ENCODE measurements at regions not wholly inside any gene's neighbourhood (a gene's known extent, or its start where the extent isn't known, plus 50 kb on each side); places are given as distances from the start of the nearest gene placed in this dataset.

- H3K27ac Mint-ChIP-seq, result peak overlapping the region; percentile 99
- no peak for DNase-seq (ENCODE audit: low spot score)
- H3K4me1 Mint-ChIP-seq (ENCODE audit: low read depth), result peaks cover 60% of the 10 kb centered on the region
- peaks cover 42% of the 10 kb centered on the region for H3K36me3 Mint-ChIP-seq (ENCODE audit: low read depth)
- peaks cover 2% of the 10 kb centered on the region for H3K27me3 Mint-ChIP-seq (ENCODE audit: insufficient read depth)
- intact Hi-C loops (cut with micrococcal nuclease), result no loop called here
- H3K4me3 Mint-ChIP-seq, result peak overlapping the region; percentile 92
- peaks cover 6% of the 10 kb centered on the region for H3K9me3 Mint-ChIP-seq
Observed at GRCh38 chr15:31482122-31482922, 155.7 kb downstream of the KLF13 start.

GRCh38 chr15:31483053-31483985, 156.7 kb downstream of the KLF13 start:
- peaks cover 2% of the 10 kb centered on the region for H3K27me3 Mint-ChIP-seq (ENCODE audit: insufficient read depth)

GRCh38 chr15:31483986-31484951, 157.6 kb downstream of the KLF13 start:
- peaks cover 26% of the 10 kb centered on the region for H3K36me3 Mint-ChIP-seq (ENCODE audit: low read depth)
- intact Hi-C loops (cut with micrococcal nuclease), result loop anchor here (1.0 kb wide), 4 partner anchors 11 to 119 kb away; no protein-coding TSS in a partner anchor
- peak overlapping the region; percentile 90 for H3K27ac Mint-ChIP-seq
- peaks cover 74% of the 10 kb centered on the region for H3K4me1 Mint-ChIP-seq (ENCODE audit: low read depth)
- peaks cover 2% of the 10 kb centered on the region for H3K27me3 Mint-ChIP-seq (ENCODE audit: insufficient read depth)
- H3K4me3 Mint-ChIP-seq, result peak overlapping the region; percentile 90
- no peaks in the 10 kb centered on the region for H3K9me3 Mint-ChIP-seq
- DNase-seq (ENCODE audit: low spot score), result no peak

More at GRCh38 chr15:31483053-31483985, 156.7 kb downstream of the KLF13 start:
- no peaks in the 10 kb centered on the region for H3K9me3 Mint-ChIP-seq
- peaks cover 64% of the 10 kb centered on the region for H3K4me1 Mint-ChIP-seq (ENCODE audit: low read depth)
- peak; percentile 42 for DNase-seq (ENCODE audit: low spot score)
- H3K36me3 Mint-ChIP-seq (ENCODE audit: low read depth), result peaks cover 36% of the 10 kb centered on the region
- H3K4me3 Mint-ChIP-seq, result peak overlapping the region; percentile 92
- intact Hi-C loops (cut with micrococcal nuclease), result loop anchor here (1.0 kb wide), 4 partner anchors 10 to 118 kb away; no protein-coding TSS in a partner anchor
- H3K27ac Mint-ChIP-seq, result peak overlapping the region; percentile 99

GRCh38 chr15:31484986-31485385, 158.4 kb downstream of the KLF13 start:
- Mint-ChIP-seq H3K27ac (peak overlapping the region; percentile 90), H3K36me3 (ENCODE audit: low read depth) (peaks cover 25% of the 10 kb centered on the region), H3K9me3 (no peaks in the 10 kb centered on the region), H3K27me3 (ENCODE audit: insufficient read depth) (peaks cover 2% of the 10 kb centered on the region), H3K4me3 (peak overlapping the region; percentile 90), H3K4me1 (ENCODE audit: low read depth) (peaks cover 81% of the 10 kb centered on the region)
- intact Hi-C loops (cut with micrococcal nuclease), result loop anchor here (5.0 kb wide), 1 partner anchor 283 kb away; no protein-coding TSS in a partner anchor
- no peak for DNase-seq (ENCODE audit: low spot score)

- H3K4me3 Mint-ChIP-seq, result peak overlapping the region; percentile 90
- peaks cover 83% of the 10 kb centered on the region for H3K4me1 Mint-ChIP-seq (ENCODE audit: low read depth)
- peak overlapping the region; percentile 29 for H3K27ac Mint-ChIP-seq
- H3K27me3 Mint-ChIP-seq (ENCODE audit: insufficient read depth), result peaks cover 2% of the 10 kb centered on the region
- DNase-seq (ENCODE audit: low spot score), result no peak
- peaks cover 28% of the 10 kb centered on the region for H3K36me3 Mint-ChIP-seq (ENCODE audit: low read depth)
- H3K9me3 Mint-ChIP-seq, result no peaks in the 10 kb centered on the region
- intact Hi-C loops (cut with micrococcal nuclease), result loop anchor here (5.0 kb wide), 1 partner anchor 283 kb away; no protein-coding TSS in a partner anchor
Observed at GRCh38 chr15:31485431-31485830, 158.8 kb downstream of the KLF13 start.

- peaks cover 83% of the 10 kb centered on the region for H3K4me1 Mint-ChIP-seq (ENCODE audit: low read depth)
- no peak for DNase-seq (ENCODE audit: low spot score)
- H3K4me3 Mint-ChIP-seq, result peak overlapping the region; percentile 90
- peak overlapping the region; percentile 59 for H3K27ac Mint-ChIP-seq
- H3K27me3 Mint-ChIP-seq (ENCODE audit: insufficient read depth), result peaks cover 2% of the 10 kb centered on the region
- peaks cover 4% of the 10 kb centered on the region for H3K9me3 Mint-ChIP-seq
- H3K36me3 Mint-ChIP-seq (ENCODE audit: low read depth), result peaks cover 24% of the 10 kb centered on the region
- intact Hi-C loops (cut with micrococcal nuclease), result loop anchor here (5.0 kb wide), 1 partner anchor 284 kb away; no protein-coding TSS in a partner anchor
Observed at GRCh38 chr15:31485911-31486461, 159.4 kb downstream of the KLF13 start.

- Mint-ChIP-seq H3K4me1 (ENCODE audit: low read depth) (peaks cover 83% of the 10 kb centered on the region), H3K27me3 (ENCODE audit: insufficient read depth) (peaks cover 2% of the 10 kb centered on the region), H3K27ac (peak overlapping the region; percentile 59), H3K4me3 (peak overlapping the region; percentile 30), H3K9me3 (peaks cover 9% of the 10 kb centered on the region), H3K36me3 (ENCODE audit: low read depth) (peaks cover 24% of the 10 kb centered on the region)
- no peak for DNase-seq (ENCODE audit: low spot score)
- intact Hi-C loops (cut with micrococcal nuclease), result loop anchor here (5.0 kb wide), 1 partner anchor 284 kb away; no protein-coding TSS in a partner anchor
Observed at GRCh38 chr15:31486506-31486905, 159.9 kb downstream of the KLF13 start.

GRCh38 chr15:31486906-31487695, 160.5 kb downstream of the KLF13 start:
- intact Hi-C loops (cut with micrococcal nuclease), result loop anchor here (5.0 kb wide), 1 partner anchor 285 kb away; no protein-coding TSS in a partner anchor

GRCh38 chr15:31487811-31488436, 161.3 kb downstream of the KLF13 start:
- intact Hi-C loops (cut with micrococcal nuclease), result loop anchor here (1.0 to 5.0 kb wide), 10 partner anchors 15 to 286 kb away; partner anchors contain the start of gene KLF13
- H3K36me3 Mint-ChIP-seq (ENCODE audit: low read depth), result peaks cover 22% of the 10 kb centered on the region
- peak overlapping the region; percentile 76 for H3K27ac Mint-ChIP-seq
- peaks cover 1% of the 10 kb centered on the region for H3K27me3 Mint-ChIP-seq (ENCODE audit: insufficient read depth)
- peak; percentile 28 for DNase-seq (ENCODE audit: low spot score)
- H3K4me1 Mint-ChIP-seq (ENCODE audit: low read depth), result peaks cover 76% of the 10 kb centered on the region
- H3K4me3 Mint-ChIP-seq, result peak overlapping the region; percentile 40
- H3K9me3 Mint-ChIP-seq, result peaks cover 20% of the 10 kb centered on the region

More at GRCh38 chr15:31486906-31487695, 160.5 kb downstream of the KLF13 start:
- Mint-ChIP-seq H3K9me3 (peaks cover 14% of the 10 kb centered on the region), H3K4me1 (ENCODE audit: low read depth) (peaks cover 81% of the 10 kb centered on the region), H3K27me3 (ENCODE audit: insufficient read depth) (peaks cover 2% of the 10 kb centered on the region), H3K36me3 (ENCODE audit: low read depth) (peaks cover 23% of the 10 kb centered on the region), H3K27ac (peak overlapping the region; percentile 59), H3K4me3 (peak overlapping the region; percentile 30)
- no peak for DNase-seq (ENCODE audit: low spot score)

- H3K9me3 Mint-ChIP-seq, result peaks cover 27% of the 10 kb centered on the region
- DNase-seq (ENCODE audit: low spot score), result peak; percentile 29
- H3K27ac Mint-ChIP-seq, result peak overlapping the region; percentile 76
- intact Hi-C loops (cut with micrococcal nuclease), result loop anchor here (1.0 to 5.0 kb wide), 10 partner anchors 15 to 286 kb away; partner anchors contain the start of gene KLF13
- peaks cover 75% of the 10 kb centered on the region for H3K4me1 Mint-ChIP-seq (ENCODE audit: low read depth)
- peaks cover 20% of the 10 kb centered on the region for H3K36me3 Mint-ChIP-seq (ENCODE audit: low read depth)
- H3K4me3 Mint-ChIP-seq, result peak overlapping the region; percentile 40
- no peaks in the 10 kb centered on the region for H3K27me3 Mint-ChIP-seq (ENCODE audit: insufficient read depth)
Observed at GRCh38 chr15:31488437-31489204, 162.0 kb downstream of the KLF13 start.

All from activated T-helper 1 cell treated with anti-CD3 and anti-CD28 coated beads, Interleukin-12 subunit alpha, Interleukin-12 subunit beta, Interleukin-2, Interleukin-4 antibody, amounts not matched to agents 30 ng/mL and 10 ng/mL and 1 ng/mL, durations not matched to agents 14 hours and 24 hours and 36 hours (primary cell).